IPS-NIHi7 (cell line): ENCODE measurements at regions not wholly inside any gene's neighbourhood (a gene's known extent, or its start where the extent isn't known, plus 50 kb on each side); places are given as distances from the start of the nearest gene placed in this dataset.

Experiments
- DNase-seq: peaks from one replicate; pipeline ENCODE4 v3.0.0; 2012; ENCODE audit warnings: mixed read lengths; ENCODE audit errors: extremely low spot score

DNA sequence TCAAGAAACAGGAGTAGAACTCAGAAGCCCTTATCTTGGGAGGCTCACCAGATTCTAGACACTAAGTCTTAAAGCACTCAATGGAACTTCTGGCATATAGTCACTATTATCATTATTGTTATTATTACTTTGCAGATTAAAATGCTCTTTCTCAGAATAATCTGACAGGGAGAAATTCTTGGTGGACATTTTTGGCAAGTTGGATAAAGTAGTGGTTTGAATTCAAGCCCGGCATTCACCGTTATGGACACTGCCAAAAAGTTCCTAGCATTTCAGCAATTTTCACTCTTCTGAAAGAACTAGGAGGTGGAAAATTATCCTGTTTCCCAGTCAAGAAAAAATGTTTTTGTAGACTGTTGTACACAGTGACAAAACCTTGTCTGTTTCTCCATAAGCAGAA is 179.6 kb upstream of the ISX start:
- DNase-seq = no peak

DNA sequence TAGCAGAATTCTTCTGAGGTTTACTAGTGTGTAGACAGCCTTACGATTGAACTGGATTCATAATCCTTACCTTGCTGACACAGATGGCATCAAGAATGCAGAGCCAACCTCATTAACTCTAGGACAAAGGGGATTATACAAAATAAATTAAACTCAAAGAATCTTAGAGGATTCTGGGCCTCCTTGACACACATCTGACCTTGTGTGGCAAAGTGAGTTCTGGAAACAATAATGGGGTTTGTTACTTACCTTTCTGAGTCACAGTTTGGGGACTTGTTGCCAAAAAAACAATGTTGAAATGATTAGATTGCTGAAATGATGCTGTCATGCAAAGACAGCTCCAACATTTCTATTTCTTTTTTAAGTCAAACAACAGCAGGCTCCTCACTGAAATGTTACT is 179.1 kb upstream of the ISX start:
- no peak for DNase-seq

- no peak for DNase-seq
These were observed 168.8 kb upstream of the ISX start for GRCh38 chr22:34897126-34897525.

- DNase-seq = no peak
These were observed 163.6 kb upstream of the ISX start for GRCh38 chr22:34902335-34902734.

- DNase-seq = no peak
These were observed 162.5 kb upstream of the ISX start for GRCh38 chr22:34903416-34903815.

DNA sequence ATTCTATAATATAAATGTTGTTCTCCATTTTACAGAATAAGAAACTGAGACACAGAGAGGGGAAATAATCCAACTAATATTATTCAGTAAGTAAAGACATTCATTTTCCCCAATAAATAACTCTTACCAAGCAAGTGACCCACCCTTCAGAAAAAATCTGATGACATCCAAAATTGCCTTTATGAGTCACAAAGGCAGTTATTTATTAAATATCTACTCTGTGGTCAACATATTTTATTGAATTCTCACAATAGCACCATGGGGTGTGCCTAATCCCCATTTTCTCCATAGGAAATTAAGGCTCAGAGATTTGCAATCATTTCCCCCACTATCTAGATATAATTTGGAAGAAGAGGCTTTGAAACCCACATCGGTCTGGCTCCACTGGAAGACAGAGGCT is 161.5 kb upstream of the ISX start:
- no peak for DNase-seq

- no peak for DNase-seq
These were observed 152.1 kb upstream of the ISX start for GRCh38 chr22:34913826-34914225.

- peak; percentile 35 for DNase-seq
These were observed 151.1 kb upstream of the ISX start for GRCh38 chr22:34914846-34915245.

- DNase-seq = no peak
These were observed 148.7 kb upstream of the ISX start for GRCh38 chr22:34917239-34917638.

DNA sequence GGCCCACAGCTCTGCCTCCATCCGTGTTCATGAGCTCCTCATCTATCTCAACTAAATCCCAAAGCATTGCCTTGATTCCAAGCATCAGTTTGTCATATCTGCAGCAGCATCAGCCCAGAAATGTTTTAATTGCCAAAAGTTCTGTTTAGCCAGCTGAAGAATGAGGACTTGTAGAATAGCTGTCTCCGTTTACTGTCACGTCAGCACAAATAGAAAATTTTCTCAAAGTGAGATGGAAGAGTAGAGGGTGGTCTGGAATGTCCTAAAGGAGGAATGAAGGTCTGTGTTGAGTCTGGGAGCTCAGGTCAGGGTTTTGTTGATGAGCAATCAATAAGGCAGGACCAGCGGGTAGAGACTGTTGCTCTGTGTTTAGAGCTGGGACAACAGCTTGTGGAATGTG is 134.9 kb upstream of the ISX start:
- no peak for DNase-seq

DNA sequence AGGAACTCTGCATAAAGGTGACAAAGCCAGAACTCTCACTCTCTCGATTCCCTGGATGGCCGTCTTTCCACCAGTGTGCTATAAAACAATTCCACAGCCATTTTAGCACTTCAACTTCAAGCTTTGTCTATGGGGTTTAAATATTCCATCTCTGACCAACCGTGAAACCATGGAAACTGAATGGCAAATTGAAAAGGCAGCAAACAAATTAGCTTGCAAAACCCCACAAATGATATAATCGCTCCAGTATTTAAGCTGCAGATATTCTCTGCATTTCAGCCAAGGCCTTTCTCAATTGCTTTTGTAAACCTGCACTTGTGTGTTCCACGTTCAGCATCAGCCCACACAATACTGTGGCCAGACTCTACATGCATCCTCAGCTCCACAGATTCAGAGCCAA is 131.7 kb upstream of the ISX start:
- DNase-seq = no peak

GRCh38 chr22:34943830-34944229 is 122.1 kb upstream of the ISX start:
- peak; percentile 33 for DNase-seq

GRCh38 chr22:34946339-34946985 is 119.5 kb upstream of the ISX start:
- DNase-seq = no peak

DNA sequence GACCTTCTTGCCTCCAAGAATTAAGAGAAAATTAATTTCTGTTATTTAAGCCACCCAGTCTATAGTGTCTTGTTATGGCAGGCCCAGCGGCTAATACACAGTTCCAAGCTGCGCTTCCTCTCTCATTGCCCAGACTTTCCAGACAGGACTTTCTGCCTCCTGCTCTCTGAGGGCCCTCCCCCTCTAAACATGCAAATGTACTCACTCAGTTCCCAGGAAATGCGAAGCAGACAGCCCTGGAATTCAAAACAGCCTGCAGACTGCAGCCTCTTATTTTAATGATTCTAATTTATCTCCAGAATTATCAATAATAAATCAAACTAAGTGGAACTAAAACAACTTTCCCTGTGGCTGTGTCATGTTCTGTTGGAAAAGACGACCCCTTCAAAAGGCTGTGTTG is 115.5 kb upstream of the ISX start:
- DNase-seq = peak; percentile 69

- DNase-seq = no peak
These were observed 114.7 kb upstream of the ISX start for GRCh38 chr22:34951212-34951611.

GRCh38 chr22:34960005-34960404 is 106.0 kb upstream of the ISX start:
- no peak for DNase-seq

- peak; percentile 60 for DNase-seq
These were observed 98.9 kb upstream of the ISX start for GRCh38 chr22:34966980-34967565.

DNA sequence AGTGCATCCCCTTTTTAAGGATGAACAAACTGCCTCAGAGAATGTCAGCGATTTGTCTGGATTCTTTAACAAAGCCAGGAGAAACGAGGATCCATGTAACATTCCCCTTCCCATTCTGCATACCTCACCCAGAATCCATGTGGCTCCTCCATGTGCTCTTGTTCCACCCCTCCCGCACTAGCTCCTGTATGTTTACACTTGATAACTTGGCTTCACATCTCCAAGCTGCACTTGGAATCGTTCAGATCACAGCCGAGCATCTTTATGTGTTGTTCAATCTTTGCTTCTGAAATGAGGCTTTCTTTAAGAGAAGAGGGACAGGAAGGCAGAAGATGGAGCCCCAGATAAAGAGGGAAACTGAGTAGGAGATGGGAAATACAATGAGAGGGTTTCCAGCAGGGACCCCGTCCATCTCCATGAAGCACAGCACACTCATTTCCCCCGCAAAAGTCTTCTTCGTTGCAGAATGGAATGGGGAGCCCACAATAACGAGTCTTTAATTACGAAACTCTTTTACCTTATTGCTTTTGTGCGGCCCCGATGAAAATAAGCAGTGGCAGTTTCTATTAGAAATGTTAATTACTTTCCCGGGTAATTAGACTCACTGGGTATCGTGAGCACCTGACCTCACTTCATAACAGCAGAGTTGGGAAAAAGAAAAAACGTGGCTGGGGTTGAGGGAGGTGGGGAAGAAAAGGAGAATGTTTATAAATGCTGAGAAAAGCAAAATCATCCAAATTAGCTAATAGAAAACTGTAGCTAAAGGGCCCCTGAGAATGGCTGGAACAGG is 96.8 kb upstream of the ISX start:
- no peak for DNase-seq

DNA sequence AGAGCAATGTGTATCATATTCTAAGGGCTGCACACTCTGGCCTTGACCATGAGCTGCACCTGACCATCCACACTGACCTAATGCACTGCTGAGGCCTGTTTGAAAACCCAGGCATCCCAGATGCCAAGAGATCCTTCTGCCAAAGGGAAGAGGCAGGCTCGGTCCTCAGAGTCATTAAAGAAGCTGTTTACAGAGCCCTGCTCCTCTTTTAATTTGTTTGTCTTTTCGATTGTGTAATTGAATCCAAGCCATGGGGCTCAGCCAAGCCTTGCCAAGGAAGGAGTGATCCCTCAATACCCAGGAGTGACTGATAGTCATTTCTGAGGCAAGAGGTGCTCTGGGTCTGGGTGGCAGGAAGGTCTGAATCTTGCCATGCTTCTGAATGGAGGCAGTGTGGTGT is 94.5 kb upstream of the ISX start:
- no peak for DNase-seq

GRCh38 chr22:34972191-34972897 is 93.6 kb upstream of the ISX start:
- DNase-seq = peak; percentile 59

GRCh38 chr22:34973016-34973415 is 92.9 kb upstream of the ISX start:
- DNase-seq = no peak

DNA sequence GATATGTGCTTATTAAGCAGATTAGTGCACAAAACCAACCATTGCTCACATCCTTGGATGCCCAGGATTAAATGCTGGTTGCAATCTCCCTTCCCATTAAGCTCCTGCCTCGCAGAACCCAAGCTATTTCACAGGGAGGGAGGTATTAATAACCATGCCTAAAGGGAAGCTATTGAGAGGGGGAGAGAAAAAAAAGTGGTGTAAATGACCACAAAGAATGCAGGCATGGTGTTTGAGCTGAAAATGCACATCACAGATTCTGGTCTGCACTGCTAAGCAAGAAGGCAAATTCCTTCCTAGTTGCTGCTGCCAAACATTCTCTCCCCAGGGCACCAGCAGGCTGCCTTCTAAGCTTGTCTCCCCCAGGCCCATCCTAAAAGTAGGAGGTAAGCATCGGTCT is 92.0 kb upstream of the ISX start:
- no peak for DNase-seq

DNA sequence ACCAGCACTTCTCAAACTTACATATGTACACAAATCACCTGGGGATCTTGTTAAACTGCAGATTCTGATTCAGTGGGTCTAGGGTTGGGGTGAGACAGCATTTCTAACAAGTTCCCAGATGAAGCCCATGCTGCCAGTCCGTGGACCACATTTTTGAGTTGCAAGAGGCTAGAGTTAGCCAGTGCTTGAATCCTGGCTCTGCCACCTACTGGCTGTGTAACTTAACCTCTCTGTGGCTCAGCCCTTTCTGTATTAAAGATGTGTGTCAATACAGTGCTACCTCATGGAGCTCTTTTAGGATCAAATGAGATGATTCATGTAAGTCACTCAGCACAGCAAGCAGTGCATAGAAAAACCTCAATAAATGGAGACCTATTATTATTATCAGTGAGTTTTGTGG is 90.2 kb upstream of the ISX start:
- no peak for DNase-seq
